H9 (cell line): ENCODE measurements at regions not wholly inside any gene's neighbourhood (a gene's known extent, or its start where the extent isn't known, plus 50 kb on each side); places are given as distances from the start of the nearest gene placed in this dataset.

Source experiments
- DNase-seq: peaks from one replicate; pipeline ENCODE4 v3.0.0-alpha.2; 2017
- H2AFZ ChIP-seq: one replicate; pipeline ENCODE4 v1.6.1; 2013; ENCODE audit warnings: mild to moderate bottlenecking, low read length, control low read depth, moderate library complexity
- H2AK5ac ChIP-seq: 2 replicates; pipeline ENCODE4 v1.6.1; 2013; ENCODE audit warnings: low read length, control low read depth, mixed read lengths; ENCODE audit not compliant: insufficient read length
- H2BK120ac ChIP-seq: one replicate; pipeline ENCODE4 v1.6.1; 2013; ENCODE audit warnings: low read depth, mild to moderate bottlenecking, low read length, control low read depth, inconsistent platforms; ENCODE audit not compliant: poor library complexity, severe bottlenecking
- H2BK12ac ChIP-seq: 2 replicates; pipeline ENCODE4 v1.6.1; 2013; ENCODE audit warnings: low read length, control low read depth, mixed read lengths, low read depth; ENCODE audit not compliant: insufficient read length
- H2BK15ac ChIP-seq: 2 replicates; pipeline ENCODE4 v1.6.1; 2013; ENCODE audit warnings: low read depth, low read length, control low read depth
- H2BK20ac ChIP-seq: one replicate; pipeline ENCODE4 v1.6.1; 2013; ENCODE audit warnings: low read depth, mild to moderate bottlenecking, low read length, control low read depth, inconsistent platforms; ENCODE audit not compliant: poor library complexity, severe bottlenecking
- H2BK5ac ChIP-seq: 2 replicates; pipeline ENCODE4 v1.6.1; 2013; ENCODE audit warnings: low read length, control low read depth, mixed read lengths; ENCODE audit not compliant: insufficient read length
- H3K14ac ChIP-seq: 2 replicates; pipeline ENCODE4 v1.6.1; 2013; ENCODE audit warnings: low read length, control low read depth; ENCODE audit not compliant: insufficient read depth
- H3K18ac ChIP-seq: 2 replicates; pipeline ENCODE4 v1.6.1; 2013; ENCODE audit warnings: low read depth, mild to moderate bottlenecking, mixed read lengths, low read length, control low read depth; ENCODE audit not compliant: insufficient read length
- H3K23ac ChIP-seq: 2 replicates; pipeline ENCODE4 v1.6.1; 2013; ENCODE audit warnings: low read length, control low read depth, mixed read lengths, low read depth; ENCODE audit not compliant: insufficient read length
- H3K23me2 ChIP-seq: 2 replicates; pipeline ENCODE4 v1.6.1; 2013; ENCODE audit warnings: low read depth, mild to moderate bottlenecking, mixed read lengths, low read length, control low read depth; ENCODE audit not compliant: insufficient read length, poor library complexity, severe bottlenecking
- H3K27ac ChIP-seq: 2 replicates; pipeline ENCODE4 v1.5.1; 2013; ENCODE audit warnings: low read length, control low read depth, mixed read lengths, low read depth; ENCODE audit not compliant: insufficient read length
- H3K27me3 ChIP-seq: 2 replicates; pipeline ENCODE4 v1.6.1; 2013; ENCODE audit warnings: low read length, control low read depth, inconsistent platforms; ENCODE audit not compliant: insufficient read depth
- H3K4ac ChIP-seq: 2 replicates; pipeline ENCODE4 v1.6.1; 2013; ENCODE audit warnings: low read depth, mild to moderate bottlenecking, control low read depth, inconsistent platforms, low read length, moderate library complexity
- H3K4me1 ChIP-seq: 2 replicates; pipeline ENCODE4 v1.6.1; 2013; ENCODE audit warnings: low read length, control low read depth, inconsistent platforms; ENCODE audit not compliant: insufficient read depth
- H3K4me2 ChIP-seq: 2 replicates; pipeline ENCODE4 v1.6.1; 2013; ENCODE audit warnings: low read length, control low read depth, mixed read lengths; ENCODE audit not compliant: insufficient read length, insufficient read depth
- H3K56ac ChIP-seq: 2 replicates; pipeline ENCODE4 v1.6.1; 2013; ENCODE audit warnings: low read depth, mild to moderate bottlenecking, mixed read lengths, low read length, control low read depth; ENCODE audit not compliant: insufficient read length
- H3K79me1 ChIP-seq: 2 replicates; pipeline ENCODE4 v1.6.1; 2013; ENCODE audit warnings: low read depth, mild to moderate bottlenecking, moderate library complexity, low read length, control low read depth, inconsistent platforms; ENCODE audit not compliant: insufficient read depth, poor library complexity, severe bottlenecking
- H3K79me2 ChIP-seq: 2 replicates; pipeline ENCODE4 v1.6.1; 2013; ENCODE audit warnings: low read length, control low read depth, inconsistent platforms; ENCODE audit not compliant: insufficient read depth
- H3K9ac ChIP-seq: 2 replicates; pipeline ENCODE4 v1.6.1; 2013; ENCODE audit warnings: low read length, control low read depth, mixed read lengths; ENCODE audit not compliant: insufficient read length; ENCODE audit errors: extremely low read depth
- H3K9me3 ChIP-seq: one replicate; pipeline ENCODE4 v1.6.1; 2013; ENCODE audit warnings: low read depth, low read length, inconsistent platforms; ENCODE audit not compliant: control insufficient read depth
- H3T11ph ChIP-seq: one replicate; pipeline ENCODE4 v1.6.1; 2013; ENCODE audit warnings: mild to moderate bottlenecking, low read length, control low read depth, inconsistent platforms
- H4K20me1 ChIP-seq: one replicate; pipeline ENCODE4 v1.6.1; 2013; ENCODE audit not compliant: control insufficient read depth, insufficient read length, insufficient read depth
- H4K5ac ChIP-seq: 2 replicates; pipeline ENCODE4 v1.6.1; 2013; ENCODE audit warnings: low read depth, mild to moderate bottlenecking, mixed read lengths, low read length, control low read depth; ENCODE audit not compliant: insufficient read length
- H4K8ac ChIP-seq: replicated peaks from 2 replicates; pipeline ENCODE4 v1.6.1; 2013; ENCODE audit warnings: low read length, control low read depth, mixed read lengths, low read depth; ENCODE audit not compliant: insufficient read length
- H4K91ac ChIP-seq: 2 replicates; pipeline ENCODE4 v1.6.1; 2013; ENCODE audit warnings: low read depth, mild to moderate bottlenecking, moderate library complexity, mixed read lengths, low read length, control low read depth; ENCODE audit not compliant: insufficient read length
- H3K27ac Mint-ChIP-seq, 3 experiments: 2 replicates in 2 of 3; 3 replicates in 1 of 3; pipeline ENCODE4 v1.8.0; 2020 to 2021; ENCODE audit warnings: mixed read lengths in 3 of 3, mild to moderate bottlenecking in 1 of 3, moderate library complexity in 1 of 3
- H3K27me3 Mint-ChIP-seq: 2 replicates; pipeline ENCODE4 v1.8.0; 2021; ENCODE audit warnings: low read depth, mild to moderate bottlenecking, moderate library complexity, mixed read lengths
- H3K36me3 Mint-ChIP-seq, 3 experiments: 2 replicates in 2 of 3; 3 replicates in 1 of 3; pipeline ENCODE4 v1.8.0; 2020 to 2021; ENCODE audit warnings: low read depth in 3 of 3, mixed read lengths in 3 of 3; ENCODE audit not compliant: insufficient read depth in 1 of 3
- H3K4me1 Mint-ChIP-seq, 2 experiments: 2 replicates each; pipeline ENCODE4 v1.8.0; 2020; ENCODE audit warnings: mixed read lengths in 2 of 2
- H3K4me3 Mint-ChIP-seq, 2 experiments: 2 replicates in 1 of 2; 3 replicates in 1 of 2; pipeline ENCODE4 v1.8.0; 2020 to 2021; ENCODE audit warnings: mild to moderate bottlenecking in 2 of 2, mixed read lengths in 2 of 2, moderate library complexity in 1 of 2
- H3K9me3 Mint-ChIP-seq, 2 experiments: 2 replicates in 1 of 2; 3 replicates in 1 of 2; pipeline ENCODE4 v1.8.0; 2020; ENCODE audit warnings: mild to moderate bottlenecking in 2 of 2, mixed read lengths in 2 of 2, moderate library complexity in 1 of 2
- WGBS: extraction: QIAGEN DNeasy Blood & Tissue Kit; methylation state at CpG from one replicate; pipeline ENCODE4 v1.1.7; 2013; ENCODE audit warnings: missing lambda C conversion rate, low lambda C conversion rate, mixed read lengths; ENCODE audit not compliant: insufficient read length; ENCODE audit errors: extremely low coverage; 5-methylcytosine and 5-hydroxymethylcytosine counted together
- TF ChIP-seq, protein P1 (sequence below): fragments of 200-600 bp; sonication (generic); conservative IDR thresholded peaks from 3 replicates; pipeline ENCODE4 v1.8.0; 2021; ENCODE audit warnings: antibody characterized with exemption, mild to moderate bottlenecking

DNA sequence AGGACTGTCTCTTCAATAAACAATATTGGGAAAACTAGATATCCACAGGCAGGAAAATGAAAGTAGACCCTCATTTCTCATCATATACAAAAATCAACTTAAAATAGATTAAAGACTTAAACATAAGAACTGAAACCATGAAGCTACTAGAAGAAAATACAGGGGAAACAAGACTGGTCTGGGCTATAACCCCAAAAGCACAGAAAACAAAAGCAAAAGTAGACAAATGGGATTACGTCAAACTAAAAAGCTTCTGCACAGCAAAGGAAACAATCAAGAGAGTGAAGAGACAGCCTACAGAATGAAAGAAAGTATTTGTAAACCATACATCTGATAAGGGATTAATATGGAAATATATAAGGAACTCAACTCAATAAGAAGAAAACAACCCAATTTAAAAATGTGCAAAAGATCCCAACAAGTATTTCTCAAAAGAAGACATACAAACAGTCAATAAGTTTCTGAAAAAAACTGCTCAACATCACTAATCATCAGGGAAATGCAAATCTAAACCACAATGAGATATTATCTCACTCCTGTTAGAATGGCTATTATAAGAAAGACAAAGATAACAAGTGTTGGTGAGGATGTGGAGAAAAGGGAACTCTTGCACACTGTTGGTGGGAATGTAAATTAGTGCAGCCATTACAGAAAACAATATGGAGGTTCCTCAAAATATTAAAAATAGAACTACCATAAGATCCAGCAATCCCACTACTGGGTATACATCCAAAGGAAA is 325.3 kb upstream of the RASGEF1B start:
- no peak overlapping the region for H2BK12ac ChIP-seq
- no peaks in the 10 kb centered on the region for H3K9me3 ChIP-seq
- no peak overlapping the region for H3K27ac ChIP-seq
- no peak overlapping the region for H3K9ac ChIP-seq
- Mint-ChIP-seq H3K9me3 (peaks cover 7 to 10% of the 10 kb centered on the region in 2 experiments; a peak in 4 of 5 replicates), H3K36me3 (peaks cover 0 to 12% (median 2%) of the 10 kb centered on the region in 3 experiments; a peak in 3 of 7 replicates), H3K27me3 (no peaks in the 10 kb centered on the region), H3K27ac (no peak overlapping the region), H3K4me1 (no peaks in the 10 kb centered on the region), H3K4me3 (no peak overlapping the region)
- H4K20me1 ChIP-seq, result no peaks in the 10 kb centered on the region
- H4K8ac ChIP-seq, result no peak overlapping the region
- no peak overlapping the region for H2AK5ac ChIP-seq
- H3K23me2 ChIP-seq, result no peaks in the 10 kb centered on the region
- no peak overlapping the region for H2BK120ac ChIP-seq
- TF ChIP-seq, protein P1, sequence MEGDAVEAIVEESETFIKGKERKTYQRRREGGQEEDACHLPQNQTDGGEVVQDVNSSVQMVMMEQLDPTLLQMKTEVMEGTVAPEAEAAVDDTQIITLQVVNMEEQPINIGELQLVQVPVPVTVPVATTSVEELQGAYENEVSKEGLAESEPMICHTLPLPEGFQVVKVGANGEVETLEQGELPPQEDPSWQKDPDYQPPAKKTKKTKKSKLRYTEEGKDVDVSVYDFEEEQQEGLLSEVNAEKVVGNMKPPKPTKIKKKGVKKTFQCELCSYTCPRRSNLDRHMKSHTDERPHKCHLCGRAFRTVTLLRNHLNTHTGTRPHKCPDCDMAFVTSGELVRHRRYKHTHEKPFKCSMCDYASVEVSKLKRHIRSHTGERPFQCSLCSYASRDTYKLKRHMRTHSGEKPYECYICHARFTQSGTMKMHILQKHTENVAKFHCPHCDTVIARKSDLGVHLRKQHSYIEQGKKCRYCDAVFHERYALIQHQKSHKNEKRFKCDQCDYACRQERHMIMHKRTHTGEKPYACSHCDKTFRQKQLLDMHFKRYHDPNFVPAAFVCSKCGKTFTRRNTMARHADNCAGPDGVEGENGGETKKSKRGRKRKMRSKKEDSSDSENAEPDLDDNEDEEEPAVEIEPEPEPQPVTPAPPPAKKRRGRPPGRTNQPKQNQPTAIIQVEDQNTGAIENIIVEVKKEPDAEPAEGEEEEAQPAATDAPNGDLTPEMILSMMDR, result no peak
- H3K4ac ChIP-seq, result no peak overlapping the region
- no peak overlapping the region for H3K18ac ChIP-seq
- no peaks in the 10 kb centered on the region for H3K4me1 ChIP-seq
- WGBS, result no CpG with 5 or more reads among the region's 1 CpG
- H3K14ac ChIP-seq, result no peak overlapping the region
- H3K27me3 ChIP-seq, result no peaks in the 10 kb centered on the region
- H3K4me2 ChIP-seq, result no peak overlapping the region
- H3K23ac ChIP-seq, result no peak overlapping the region
- no peak for DNase-seq
- no peaks in the 10 kb centered on the region for H3K79me1 ChIP-seq
- no peak overlapping the region for H2AFZ ChIP-seq
- no peaks in the 10 kb centered on the region for H3K79me2 ChIP-seq
- H4K5ac ChIP-seq, result no peak overlapping the region
- H3T11ph ChIP-seq, result no peak overlapping the region
- no peak overlapping the region for H3K56ac ChIP-seq
- no peak overlapping the region for H4K91ac ChIP-seq
- no peak overlapping the region for H2BK15ac ChIP-seq
- H2BK5ac ChIP-seq, result no peak overlapping the region
- no peak overlapping the region for H2BK20ac ChIP-seq
